ENCODE measurements at regions not wholly inside any gene's neighbourhood (a gene's known extent, or its start where the extent isn't known, plus 50 kb on each side); places are given as distances from the start of the nearest gene placed in this dataset.

DNA sequence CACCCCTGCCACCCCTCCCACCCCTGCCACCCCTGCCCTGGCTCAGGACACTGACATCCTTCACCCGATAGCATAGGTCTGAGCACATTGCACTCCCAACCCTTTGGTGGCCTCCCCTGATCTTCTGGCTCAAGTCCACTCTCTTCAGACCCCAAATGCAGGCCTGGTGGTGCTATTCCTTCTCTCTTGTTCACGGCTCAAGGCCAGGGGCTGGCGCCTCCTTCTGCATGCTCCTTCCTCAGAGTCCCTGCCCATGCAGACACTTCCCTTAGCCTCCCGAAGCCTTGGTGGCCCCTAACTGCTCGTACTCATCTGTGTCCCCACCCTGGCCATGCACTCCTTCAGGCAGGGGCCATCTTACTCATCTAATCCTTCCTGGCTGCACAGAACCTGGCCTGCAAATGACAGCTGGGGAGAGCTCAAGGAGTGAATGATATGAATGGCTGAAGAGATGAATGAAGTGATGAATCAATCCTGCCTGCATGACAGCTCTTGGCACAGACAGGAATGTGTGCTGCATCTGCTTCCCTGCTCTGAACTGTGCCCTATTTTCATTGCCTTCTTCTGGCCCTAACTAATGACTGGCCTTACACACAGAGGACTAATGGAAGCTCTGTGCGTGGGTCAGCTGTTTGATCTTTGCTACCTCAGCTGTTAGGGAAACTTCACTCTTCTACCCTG is 290.8 kb downstream of the DYSF start:
- no peak overlapping the region for H3K27ac ChIP-seq (ENCODE audit: low read depth, low read length)
- no peaks in the 10 kb centered on the region for H3K9me2 ChIP-seq (replicated peaks; ENCODE audit: insufficient read depth, low read length)
- no peak for TF ChIP-seq EZH2phosphoT487 (conservative IDR thresholded peaks at IDR 0.05; ENCODE audit: low read length)
- TF ChIP-seq, protein P1, sequence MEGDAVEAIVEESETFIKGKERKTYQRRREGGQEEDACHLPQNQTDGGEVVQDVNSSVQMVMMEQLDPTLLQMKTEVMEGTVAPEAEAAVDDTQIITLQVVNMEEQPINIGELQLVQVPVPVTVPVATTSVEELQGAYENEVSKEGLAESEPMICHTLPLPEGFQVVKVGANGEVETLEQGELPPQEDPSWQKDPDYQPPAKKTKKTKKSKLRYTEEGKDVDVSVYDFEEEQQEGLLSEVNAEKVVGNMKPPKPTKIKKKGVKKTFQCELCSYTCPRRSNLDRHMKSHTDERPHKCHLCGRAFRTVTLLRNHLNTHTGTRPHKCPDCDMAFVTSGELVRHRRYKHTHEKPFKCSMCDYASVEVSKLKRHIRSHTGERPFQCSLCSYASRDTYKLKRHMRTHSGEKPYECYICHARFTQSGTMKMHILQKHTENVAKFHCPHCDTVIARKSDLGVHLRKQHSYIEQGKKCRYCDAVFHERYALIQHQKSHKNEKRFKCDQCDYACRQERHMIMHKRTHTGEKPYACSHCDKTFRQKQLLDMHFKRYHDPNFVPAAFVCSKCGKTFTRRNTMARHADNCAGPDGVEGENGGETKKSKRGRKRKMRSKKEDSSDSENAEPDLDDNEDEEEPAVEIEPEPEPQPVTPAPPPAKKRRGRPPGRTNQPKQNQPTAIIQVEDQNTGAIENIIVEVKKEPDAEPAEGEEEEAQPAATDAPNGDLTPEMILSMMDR (IDR thresholded peaks at IDR 0.05; ENCODE audit: insufficient read depth, low read length, poor library complexity, severe bottlenecking): no peak
- H4K20me1 ChIP-seq (ENCODE audit: low read depth, low read length): no peaks in the 10 kb centered on the region
- no peak overlapping the region for H2AFZ ChIP-seq (ENCODE audit: low read depth, low read length, severe bottlenecking)
- no peaks in the 10 kb centered on the region for H3K27me3 ChIP-seq (ENCODE audit: low read length)
- no peak overlapping the region for H3K9ac ChIP-seq (ENCODE audit: low read length)
- H3K9me3 ChIP-seq (ENCODE audit: insufficient read depth, low read length): no peaks in the 10 kb centered on the region
- H3K79me2 ChIP-seq (ENCODE audit: insufficient read depth, low read length): no peaks in the 10 kb centered on the region
- H3K4me2 ChIP-seq (ENCODE audit: low read depth, low read length, poor library complexity, severe bottlenecking): no peak overlapping the region
- no peak overlapping the region for H3K4me3 ChIP-seq (ENCODE audit: insufficient read depth, low read length, poor library complexity, severe bottlenecking)
- no peaks in the 10 kb centered on the region for H3F3A ChIP-seq (ENCODE audit: insufficient read depth)
- H3K36me3 ChIP-seq (ENCODE audit: low read length): no peaks in the 10 kb centered on the region

GRCh38 chr2:71742953-71743601 is 289.7 kb downstream of the DYSF start:
- no peak for TF ChIP-seq EZH2phosphoT487 (conservative IDR thresholded peaks at IDR 0.05; ENCODE audit: low read length)
- TF ChIP-seq, protein P1 (IDR thresholded peaks at IDR 0.05; ENCODE audit: insufficient read depth, low read length, poor library complexity, severe bottlenecking): no peak
- no peak overlapping the region for H3K9ac ChIP-seq (ENCODE audit: low read length)
- H2AFZ ChIP-seq (ENCODE audit: low read depth, low read length, severe bottlenecking): no peak overlapping the region
- no peaks in the 10 kb centered on the region for H3K36me3 ChIP-seq (ENCODE audit: low read length)
- H3K4me2 ChIP-seq (ENCODE audit: low read depth, low read length, poor library complexity, severe bottlenecking): no peak overlapping the region
- H3K9me3 ChIP-seq (ENCODE audit: insufficient read depth, low read length): no peaks in the 10 kb centered on the region
- no peaks in the 10 kb centered on the region for H3K9me2 ChIP-seq (replicated peaks; ENCODE audit: insufficient read depth, low read length)
- no peaks in the 10 kb centered on the region for H3K79me2 ChIP-seq (ENCODE audit: insufficient read depth, low read length)
- H3K4me3 ChIP-seq (ENCODE audit: insufficient read depth, low read length, poor library complexity, severe bottlenecking): no peak overlapping the region
- H3K27me3 ChIP-seq (ENCODE audit: low read length): no peaks in the 10 kb centered on the region
- H3F3A ChIP-seq (ENCODE audit: insufficient read depth): no peaks in the 10 kb centered on the region
- no peak overlapping the region for H3K27ac ChIP-seq (ENCODE audit: low read depth, low read length)
- no peaks in the 10 kb centered on the region for H4K20me1 ChIP-seq (ENCODE audit: low read depth, low read length)

DNA sequence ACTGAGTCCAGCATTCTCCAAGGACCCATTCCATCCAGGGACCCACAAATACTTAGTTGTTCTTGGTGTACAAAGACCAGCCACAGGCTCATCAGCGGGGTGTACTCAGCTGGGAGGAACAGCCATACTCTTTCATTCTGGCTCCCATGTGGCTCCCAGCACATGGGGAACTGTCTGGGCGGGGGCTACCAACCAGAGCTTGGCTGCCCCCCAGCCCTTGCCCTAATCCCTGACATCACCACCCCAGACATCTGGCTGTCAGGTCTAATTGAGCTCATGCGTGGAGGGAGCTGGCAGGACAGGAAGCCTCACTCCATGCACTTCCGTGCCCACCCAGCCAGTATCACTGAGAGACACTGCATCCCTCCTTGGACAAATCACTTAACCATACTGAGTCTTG is 283.6 kb downstream of the DYSF start:
- H3K9me3 ChIP-seq (ENCODE audit: insufficient read depth, low read length): no peaks in the 10 kb centered on the region
- H3F3A ChIP-seq (ENCODE audit: insufficient read depth): no peaks in the 10 kb centered on the region
- no peak overlapping the region for H2AFZ ChIP-seq (ENCODE audit: low read depth, low read length, severe bottlenecking)
- no peaks in the 10 kb centered on the region for H4K20me1 ChIP-seq (ENCODE audit: low read depth, low read length)
- no peak for TF ChIP-seq EZH2phosphoT487 (conservative IDR thresholded peaks at IDR 0.05; ENCODE audit: low read length)
- TF ChIP-seq, protein P1 (IDR thresholded peaks at IDR 0.05; ENCODE audit: insufficient read depth, low read length, poor library complexity, severe bottlenecking): no peak
- no peaks in the 10 kb centered on the region for H3K79me2 ChIP-seq (ENCODE audit: insufficient read depth, low read length)
- no peak overlapping the region for H3K4me3 ChIP-seq (ENCODE audit: insufficient read depth, low read length, poor library complexity, severe bottlenecking)
- H3K27me3 ChIP-seq (ENCODE audit: low read length): no peaks in the 10 kb centered on the region
- no peak overlapping the region for H3K9ac ChIP-seq (ENCODE audit: low read length)
- H3K36me3 ChIP-seq (ENCODE audit: low read length): no peaks in the 10 kb centered on the region
- H3K9me2 ChIP-seq (replicated peaks; ENCODE audit: insufficient read depth, low read length): no peaks in the 10 kb centered on the region
- H3K27ac ChIP-seq (ENCODE audit: low read depth, low read length): no peak overlapping the region
- H3K4me2 ChIP-seq (ENCODE audit: low read depth, low read length, poor library complexity, severe bottlenecking): no peak overlapping the region
